Testis (tissue), 2 donors: ENCODE measurements at regions not wholly inside any gene's neighbourhood (a gene's known extent, or its start where the extent isn't known, plus 50 kb on each side); places are given as distances from the start of the nearest gene placed in this dataset.
A peak's percentile ranks its signal among the peaks of the same experiment; 100 is the strongest.

Experiments used
- DNase-seq: peaks from one replicate; pipeline ENCODE4 v3.0.0-alpha.2; 2019
- H3K27ac ChIP-seq, 2 donors: fragments of 200-600 bp; sonication (generic); one replicate each; pipeline ENCODE4 v1.5.1; 2019
- H3K27me3 ChIP-seq: fragments of 200-600 bp; sonication (generic); one replicate; pipeline ENCODE4 v1.5.1; 2019
- H3K36me3 ChIP-seq: fragments of 200-600 bp; sonication (generic); one replicate; pipeline ENCODE4 v1.5.1; 2017; ENCODE audit warnings: low read depth; ENCODE audit errors: missing control alignments
- H3K4me1 ChIP-seq: fragments of 200-600 bp; sonication (generic); one replicate; pipeline ENCODE4 v1.5.1; 2019
- H3K4me3 ChIP-seq, 2 donors: fragments of 200-600 bp; sonication (generic); one replicate each; pipeline ENCODE4 v1.5.1; 2017 to 2019
- H3K9me3 ChIP-seq: fragments of 200-600 bp; sonication (generic); one replicate; pipeline ENCODE4 v1.5.1; 2017
- POLR2A ChIP-seq: fragments of 450-650 bp; IDR thresholded peaks from one replicate; pipeline ENCODE4 v1.6.1; 2017; ENCODE audit warnings: antibody characterized with exemption, mild to moderate bottlenecking, moderate library complexity
- WGBS, 2 donors: methylation state at CpG; one replicate each; pipeline ENCODE4 v1.1.5; 2018; 5-methylcytosine and 5-hydroxymethylcytosine counted together
- intact Hi-C: fragments of 100-400 bp; cut with DNase I; formaldehyde crosslinking; loops from one replicate; pipeline ENCODE4 v1.15.1; 2023; ENCODE audit warnings: low total_unique reads
- TF ChIP-seq, protein P1 (sequence below), 3 experiments: fragments of 450-650 bp in 2 of 3; fragments of 200-600 bp in 1 of 3; sonication (generic) in 1 of 3; IDR thresholded peaks; one replicate each; pipeline ENCODE4 v1.5.1; 2016 to 2019; ENCODE audit warnings: antibody characterized with exemption in 3 of 3, mild to moderate bottlenecking in 2 of 3, moderate library complexity in 1 of 3

DNA sequence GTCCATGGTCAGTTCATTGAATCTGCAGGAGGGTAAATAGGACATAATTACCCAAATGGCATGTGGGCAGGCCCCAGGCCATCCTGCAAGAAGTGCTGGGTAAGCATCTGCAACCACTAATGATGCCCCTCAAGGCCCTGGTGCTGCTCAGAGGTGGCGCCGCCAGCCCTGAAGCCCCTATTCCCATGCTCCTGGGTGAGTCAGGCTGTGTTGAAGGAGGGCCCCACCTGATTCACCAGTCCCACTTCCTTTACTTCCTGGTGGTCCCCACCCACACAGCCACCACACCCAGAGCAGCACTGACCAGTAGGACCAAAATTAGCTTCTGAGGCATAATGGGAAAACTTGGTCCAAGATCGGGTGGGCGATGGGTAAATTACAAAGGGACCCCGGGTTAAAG, 120.4 kb upstream of the SPRY4 start:
- 85 to 90% methylated on average over 3 to 5 of the region's 5 CpGs for WGBS, 2 donors
- TF ChIP-seq, protein P1, sequence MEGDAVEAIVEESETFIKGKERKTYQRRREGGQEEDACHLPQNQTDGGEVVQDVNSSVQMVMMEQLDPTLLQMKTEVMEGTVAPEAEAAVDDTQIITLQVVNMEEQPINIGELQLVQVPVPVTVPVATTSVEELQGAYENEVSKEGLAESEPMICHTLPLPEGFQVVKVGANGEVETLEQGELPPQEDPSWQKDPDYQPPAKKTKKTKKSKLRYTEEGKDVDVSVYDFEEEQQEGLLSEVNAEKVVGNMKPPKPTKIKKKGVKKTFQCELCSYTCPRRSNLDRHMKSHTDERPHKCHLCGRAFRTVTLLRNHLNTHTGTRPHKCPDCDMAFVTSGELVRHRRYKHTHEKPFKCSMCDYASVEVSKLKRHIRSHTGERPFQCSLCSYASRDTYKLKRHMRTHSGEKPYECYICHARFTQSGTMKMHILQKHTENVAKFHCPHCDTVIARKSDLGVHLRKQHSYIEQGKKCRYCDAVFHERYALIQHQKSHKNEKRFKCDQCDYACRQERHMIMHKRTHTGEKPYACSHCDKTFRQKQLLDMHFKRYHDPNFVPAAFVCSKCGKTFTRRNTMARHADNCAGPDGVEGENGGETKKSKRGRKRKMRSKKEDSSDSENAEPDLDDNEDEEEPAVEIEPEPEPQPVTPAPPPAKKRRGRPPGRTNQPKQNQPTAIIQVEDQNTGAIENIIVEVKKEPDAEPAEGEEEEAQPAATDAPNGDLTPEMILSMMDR (IDR thresholded peaks at IDR 0.05), result no peak
- no peak for TF ChIP-seq POLR2A
- H3K9me3 ChIP-seq, result no peaks in the 10 kb centered on the region
- H3K27ac ChIP-seq, result no peak overlapping the region
- intact Hi-C loops, result no loop called here
- H3K4me1 ChIP-seq, result peaks cover 4% of the 10 kb centered on the region
- no peak overlapping the region for H3K4me3 ChIP-seq
- H3K36me3 ChIP-seq, result no peaks in the 10 kb centered on the region
- DNase-seq, result no peak
- H3K27me3 ChIP-seq, result no peaks in the 10 kb centered on the region

DNA sequence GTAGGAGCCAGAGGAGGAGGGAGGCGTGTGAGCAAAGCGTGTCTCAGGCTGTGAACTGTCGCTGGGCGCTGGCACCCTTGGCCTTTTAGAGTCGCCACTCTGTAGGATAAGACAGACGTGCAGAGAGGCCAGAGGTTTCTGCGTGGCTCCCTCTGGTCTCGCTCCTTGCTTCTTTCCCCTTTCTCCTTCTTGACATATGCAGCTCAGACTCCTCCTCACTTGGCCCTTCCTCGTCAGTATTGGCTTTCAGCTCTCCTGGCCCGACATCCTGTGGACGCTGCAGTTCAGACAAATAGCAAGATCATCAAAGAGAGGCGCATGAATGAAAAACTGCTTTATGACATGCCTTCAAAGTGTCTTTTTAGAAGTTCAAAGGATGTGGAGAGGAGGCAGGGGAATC, 116.8 kb upstream of the SPRY4 start:
- no peaks in the 10 kb centered on the region for H3K27me3 ChIP-seq
- no peaks in the 10 kb centered on the region for H3K9me3 ChIP-seq
- WGBS, 2 donors, result 46 to 63% methylated on average over 12 of the region's 12 CpGs
- TF ChIP-seq, protein P1 (IDR thresholded peaks at IDR 0.05), result no peak
- no peak for TF ChIP-seq POLR2A
- no peak overlapping the region for H3K4me3 ChIP-seq
- peaks cover 15% of the 10 kb centered on the region for H3K4me1 ChIP-seq
- intact Hi-C loops, result no loop called here
- peak; percentile 20 for DNase-seq
- H3K36me3 ChIP-seq, result no peaks in the 10 kb centered on the region
- H3K27ac ChIP-seq, result no peak overlapping the region

DNA sequence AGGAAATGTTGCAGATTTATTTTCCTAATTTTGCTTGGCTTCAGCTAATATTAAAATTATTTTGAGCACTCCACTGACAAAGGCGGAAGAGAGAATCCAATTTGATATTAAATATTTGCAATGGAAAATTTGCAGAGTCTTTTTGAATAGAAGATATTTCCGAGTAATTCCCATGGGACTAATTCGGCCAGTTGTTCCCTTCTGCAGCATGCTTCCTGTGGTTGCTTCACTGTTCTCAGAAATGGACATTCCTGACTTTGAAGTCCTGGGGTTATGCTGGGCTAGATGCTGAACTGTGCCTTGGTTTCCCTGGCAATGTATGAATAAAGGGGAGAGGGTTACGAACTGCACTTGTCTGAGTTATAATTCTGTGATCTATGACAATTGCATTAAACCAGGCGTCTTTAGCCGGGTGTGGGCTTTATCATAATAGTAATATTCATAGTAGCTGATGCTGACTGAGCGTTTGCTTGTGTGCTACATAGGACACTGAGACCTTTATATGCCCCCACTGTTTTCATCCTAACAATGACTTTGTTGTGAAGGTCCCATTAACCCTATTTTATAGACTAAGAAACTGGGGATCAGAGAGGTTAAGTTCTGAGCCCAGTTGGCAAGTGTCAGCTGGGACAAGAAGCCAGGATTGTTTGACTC, 114.5 kb upstream of the SPRY4 start:
- Histone ChIP-seq H3K4me3 (no peak overlapping the region), H3K36me3 (no peaks in the 10 kb centered on the region), H3K9me3 (no peaks in the 10 kb centered on the region), H3K27ac (no peak overlapping the region), H3K27me3 (no peaks in the 10 kb centered on the region), H3K4me1 (peaks cover 10% of the 10 kb centered on the region)
- intact Hi-C loops, result no loop called here
- WGBS, 2 donors, result 54 to 55% methylated on average over 7 of the region's 7 CpGs
- no peak for TF ChIP-seq POLR2A
- TF ChIP-seq, protein P1 (IDR thresholded peaks at IDR 0.05), result no peak
- no peak for DNase-seq

DNA sequence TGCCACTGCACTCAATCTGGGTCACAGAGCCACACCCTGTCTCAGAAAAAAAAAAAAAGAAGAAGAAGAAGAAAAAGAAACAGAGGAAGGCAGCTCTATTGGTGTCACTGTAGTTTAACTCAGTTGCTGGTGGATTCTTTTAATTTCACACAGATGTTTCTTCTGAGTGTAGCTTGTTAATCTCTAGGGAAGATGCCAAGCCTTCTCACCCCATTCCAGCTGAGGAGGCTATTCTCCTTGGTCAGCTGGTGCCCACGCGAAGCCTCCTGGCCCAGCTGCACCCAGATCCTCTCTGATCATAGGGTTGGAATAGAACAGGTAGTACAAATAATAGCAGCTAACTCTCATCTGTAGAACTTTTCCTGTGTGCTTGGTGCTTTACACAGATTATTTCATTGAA, 113.8 kb upstream of the SPRY4 start:
- no peaks in the 10 kb centered on the region for H3K9me3 ChIP-seq
- no peaks in the 10 kb centered on the region for H3K27me3 ChIP-seq
- DNase-seq, result no peak
- whole genome bisulfite sequencing, 2 donors, result 56% methylated on average over 2 of the region's 2 CpGs
- H3K27ac ChIP-seq, result no peak overlapping the region
- no peak overlapping the region for H3K4me3 ChIP-seq
- H3K36me3 ChIP-seq, result no peaks in the 10 kb centered on the region
- intact Hi-C loops, result no loop called here
- peaks cover 13% of the 10 kb centered on the region for H3K4me1 ChIP-seq
- TF ChIP-seq POLR2A, result no peak
- TF ChIP-seq, protein P1 (IDR thresholded peaks at IDR 0.05), result no peak

DNA sequence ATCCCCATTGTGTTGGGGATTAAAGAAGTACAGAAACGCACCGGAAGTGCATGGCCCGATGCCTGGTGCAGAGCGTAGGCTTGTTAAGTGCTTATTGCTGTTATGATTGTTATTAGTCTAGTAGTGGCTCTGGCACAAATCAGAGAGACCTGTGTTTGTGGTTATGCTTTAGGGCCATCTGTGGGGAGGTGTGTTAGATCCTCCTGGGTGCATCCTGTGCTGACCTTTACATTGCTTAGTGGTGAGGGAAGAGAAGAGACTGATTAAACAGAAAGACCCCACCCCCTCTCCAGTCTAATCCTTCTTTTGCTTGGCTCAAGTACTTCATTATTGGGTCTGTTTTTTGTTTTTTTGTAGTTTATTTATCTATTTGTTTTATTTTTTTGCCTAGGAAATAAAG, 112.7 kb upstream of the SPRY4 start:
- WGBS, 2 donors, result 73 to 82% methylated on average over 4 of the region's 4 CpGs
- DNase-seq, result no peak
- H3K4me3 ChIP-seq, result no peak overlapping the region
- no peak for TF ChIP-seq POLR2A
- TF ChIP-seq, protein P1 (IDR thresholded peaks at IDR 0.05), result no peak
- H3K36me3 ChIP-seq, result no peaks in the 10 kb centered on the region
- H3K27me3 ChIP-seq, result no peaks in the 10 kb centered on the region
- intact Hi-C loops, result no loop called here
- H3K4me1 ChIP-seq, result peaks cover 13% of the 10 kb centered on the region
- H3K9me3 ChIP-seq, result no peaks in the 10 kb centered on the region
- H3K27ac ChIP-seq, result no peak overlapping the region
